Amygdala (tissue), 56 donors: ENCODE measurements at regions not wholly inside any gene's neighbourhood (a gene's known extent, or its start where the extent isn't known, plus 50 kb on each side); places are given as distances from the start of the nearest gene placed in this dataset.

Experiments
- DNase-seq, 56 donors: peaks; one replicate each; lab custom pipeline; 2025; lab: John Stamatoyannopoulos, UW

- no peak for DNase-seq
Measured at GRCh38 chr13:103443604-103444003, 377.4 kb upstream of the SLC10A2 start.

GRCh38 chr13:103437651-103438050 lies 371.4 kb upstream of the SLC10A2 start:
- no peak for DNase-seq

- no peak for DNase-seq
Measured at GRCh38 chr13:103436057-103436654, 369.9 kb upstream of the SLC10A2 start.

GRCh38 chr13:103431856-103432255 lies 365.6 kb upstream of the SLC10A2 start:
- no peak for DNase-seq

- DNase-seq, result no peak
Measured at GRCh38 chr13:103430368-103430767, 364.2 kb upstream of the SLC10A2 start.

- no peak for DNase-seq
Measured at GRCh38 chr13:103410002-103410401, 343.8 kb upstream of the SLC10A2 start.

- no peak for DNase-seq
Measured at GRCh38 chr13:103406967-103407366, 340.8 kb upstream of the SLC10A2 start.

- no peak for DNase-seq
Measured at GRCh38 chr13:103405297-103405696, 339.1 kb upstream of the SLC10A2 start.

- DNase-seq, result no peak
Measured at GRCh38 chr13:103403814-103404213, 337.6 kb upstream of the SLC10A2 start.

- no peak for DNase-seq
Measured at GRCh38 chr13:103403148-103403740, 337.0 kb upstream of the SLC10A2 start.

- no peak for DNase-seq
Measured at GRCh38 chr13:103395139-103395538, 328.9 kb upstream of the SLC10A2 start.

- no peak for DNase-seq
Measured at GRCh38 chr13:103394618-103395017, 328.4 kb upstream of the SLC10A2 start.

- DNase-seq, result no peak
Measured at GRCh38 chr13:103391936-103392335, 325.7 kb upstream of the SLC10A2 start.

- no peak for DNase-seq
Measured at GRCh38 chr13:103388839-103389238, 322.6 kb upstream of the SLC10A2 start.

GRCh38 chr13:103386341-103386740 lies 320.1 kb upstream of the SLC10A2 start:
- no peak for DNase-seq

- no peak for DNase-seq
Measured at GRCh38 chr13:103373916-103374315, 307.7 kb upstream of the SLC10A2 start.

GRCh38 chr13:103371271-103371670 lies 305.1 kb upstream of the SLC10A2 start:
- DNase-seq, result no peak

GRCh38 chr13:103370790-103371189 lies 304.6 kb upstream of the SLC10A2 start:
- DNase-seq, result no peak

- no peak for DNase-seq
Measured at GRCh38 chr13:103358255-103358932, 292.2 kb upstream of the SLC10A2 start.

GRCh38 chr13:103356226-103356864 lies 290.1 kb upstream of the SLC10A2 start:
- no peak for DNase-seq

GRCh38 chr13:103354171-103354570 lies 288.0 kb upstream of the SLC10A2 start:
- no peak for DNase-seq
